CD4-positive, alpha-beta T cell (primary cell): ENCODE measurements at regions not wholly inside any gene's neighbourhood (a gene's known extent, or its start where the extent isn't known, plus 50 kb on each side); places are given as distances from the start of the nearest gene placed in this dataset.

ENCODE experiments used
- ATAC-seq: fragments of 200-7000 bp; cut with Tn5 transposase; one replicate; pipeline ENCODE4 v1.10.0; 2022; ENCODE audit warnings: mild to moderate bottlenecking; ENCODE audit not compliant: poor library complexity
- CTCF ChIA-PET: fragments of 350-600 bp; sonication (Branson Sonifier 250); formaldehyde crosslinking; loops from one replicate; lab custom pipeline; 2021; ENCODE audit warnings: antibody characterized with exemption, inconsistent platforms; lab: Charles Lee
- POLR2A ChIA-PET: fragments of 350-600 bp; sonication (Branson Sonifier 250); formaldehyde crosslinking; loops from one replicate; lab custom pipeline; 2021; ENCODE audit warnings: antibody characterized with exemption, inconsistent platforms; lab: Charles Lee
- DNase-seq, 14 experiments: peaks; one replicate each; pipeline ENCODE4 v3.0.0-alpha.2; 2013 to 2020; ENCODE audit warnings: mixed read lengths in 2 of 14
- H3K27ac ChIP-seq, 2 donors: one replicate each; pipeline versions ENCODE4 v1.5.1 to v1.7.0; 2013; ENCODE audit warnings: low read length in 2 of 2, low read depth in 1 of 2, mild to moderate bottlenecking in 1 of 2
- H3K27me3 ChIP-seq, 2 experiments: 1 replicate in 1 of 2; 2 replicates in 1 of 2; pipeline versions ENCODE4 v1.6.1 to v1.7.0; 2013; ENCODE audit warnings: low read length in 2 of 2, control low read depth in 1 of 2, mild to moderate bottlenecking in 1 of 2, moderate library complexity in 1 of 2; ENCODE audit not compliant: insufficient read depth in 2 of 2, control insufficient read depth in 1 of 2
- H3K36me3 ChIP-seq: one replicate; pipeline ENCODE4 v1.6.1; 2013; ENCODE audit warnings: low read length, control low read depth; ENCODE audit not compliant: insufficient read depth
- H3K4me1 ChIP-seq: one replicate; pipeline ENCODE4 v1.6.1; 2013; ENCODE audit warnings: low read length, control low read depth; ENCODE audit not compliant: insufficient read depth
- H3K4me3 ChIP-seq: one replicate; pipeline ENCODE4 v1.5.1; 2013; ENCODE audit warnings: mild to moderate bottlenecking, low read length, moderate library complexity
- H3K9me3 ChIP-seq, 2 experiments: 1 replicate in 1 of 2; 2 replicates in 1 of 2; pipeline versions ENCODE4 v1.6.1 to v1.7.0; 2013; ENCODE audit warnings: low read length in 2 of 2, mild to moderate bottlenecking in 2 of 2, control low read depth in 1 of 2, moderate library complexity in 1 of 2; ENCODE audit not compliant: control insufficient read depth in 1 of 2, insufficient read depth in 1 of 2
- H3K27ac Mint-ChIP-seq: one replicate; pipeline ENCODE4 v1.8.0; 2020; ENCODE audit warnings: mixed read lengths
- H3K27me3 Mint-ChIP-seq: one replicate; pipeline ENCODE4 v1.8.0; 2021; ENCODE audit warnings: mixed read lengths
- H3K36me3 Mint-ChIP-seq: one replicate; pipeline ENCODE4 v1.8.0; 2021; ENCODE audit warnings: low read depth, mixed read lengths
- H3K4me1 Mint-ChIP-seq: one replicate; pipeline ENCODE4 v1.8.0; 2021; ENCODE audit warnings: low read depth, mixed read lengths
- H3K4me3 Mint-ChIP-seq: one replicate; pipeline ENCODE4 v1.8.0; 2020; ENCODE audit warnings: mild to moderate bottlenecking, mixed read lengths
- H3K9me3 Mint-ChIP-seq: one replicate; pipeline ENCODE4 v1.8.0; 2020; ENCODE audit warnings: mixed read lengths
- CTCF ChIP-seq: fragments of 200-600 bp; IDR thresholded peaks from one replicate; pipeline ENCODE4 v1.8.0; 2022; ENCODE audit warnings: antibody characterized with exemption, mild to moderate bottlenecking
- intact Hi-C, 2 experiments: fragments of 100-400 bp; cut with DNase I in 1 of 2; cut with micrococcal nuclease in 1 of 2; formaldehyde crosslinking; loops; one replicate each; pipeline versions ENCODE4 v1.15.1 to v1.9.0; 2023 to 2025; cut with DNase I, micrococcal nuclease

- ATAC-seq (no peak), DNase-seq (no peak)
- no peak overlapping the region for H3K27ac Mint-ChIP-seq
- H3K4me1 ChIP-seq = no peaks in the 10 kb centered on the region
- no peak overlapping the region for H3K4me3 Mint-ChIP-seq
- H3K36me3 ChIP-seq = no peaks in the 10 kb centered on the region
- H3K9me3 ChIP-seq = peaks cover 0 to 5% of the 10 kb centered on the region in 2 experiments
- intact Hi-C loops = no loop called here
- no peak overlapping the region for H3K27ac ChIP-seq
- no peaks in the 10 kb centered on the region for H3K36me3 Mint-ChIP-seq
- ChIA-PET POLR2A (no interaction called here), CTCF (no interaction called here)
- no peak overlapping the region for H3K4me3 ChIP-seq
- H3K4me1 Mint-ChIP-seq = no peaks in the 10 kb centered on the region
- no peaks in the 10 kb centered on the region for H3K9me3 Mint-ChIP-seq
- H3K27me3 ChIP-seq = peaks cover 24 to 40% of the 10 kb centered on the region in 2 experiments
- peaks cover 50% of the 10 kb centered on the region for H3K27me3 Mint-ChIP-seq
- TF ChIP-seq CTCF = no peak
Measured at GRCh38 chr14:103220982-103221641, 97.9 kb downstream of the TNFAIP2 start.

GRCh38 chr14:103221781-103222358 is 98.6 kb downstream of the TNFAIP2 start:
- ATAC-seq (no peak), DNase-seq (no peak)
- Histone ChIP-seq H3K9me3 (peaks cover 0 to 5% of the 10 kb centered on the region in 2 experiments), H3K27ac (no peak overlapping the region), H3K4me1 (no peaks in the 10 kb centered on the region), H3K27me3 (peaks cover 24 to 40% of the 10 kb centered on the region in 2 experiments), H3K36me3 (no peaks in the 10 kb centered on the region), H3K4me3 (no peak overlapping the region)
- ChIA-PET CTCF (no interaction called here), POLR2A (no interaction called here)
- no peaks in the 10 kb centered on the region for H3K9me3 Mint-ChIP-seq
- peaks cover 52% of the 10 kb centered on the region for H3K27me3 Mint-ChIP-seq
- no peak for TF ChIP-seq CTCF
- H3K36me3 Mint-ChIP-seq = no peaks in the 10 kb centered on the region
- intact Hi-C loops = no loop called here
- H3K4me3 Mint-ChIP-seq = no peak overlapping the region
- H3K27ac Mint-ChIP-seq = no peak overlapping the region
- H3K4me1 Mint-ChIP-seq = no peaks in the 10 kb centered on the region

GRCh38 chr14:103223818-103224352 is 100.6 kb downstream of the TNFAIP2 start:
- ChIA-PET POLR2A (no interaction called here), CTCF (no interaction called here)
- Histone ChIP-seq H3K27ac (no peak overlapping the region), H3K36me3 (no peaks in the 10 kb centered on the region), H3K9me3 (peaks cover 0 to 5% of the 10 kb centered on the region in 2 experiments), H3K4me1 (no peaks in the 10 kb centered on the region), H3K4me3 (no peak overlapping the region), H3K27me3 (peaks cover 26 to 34% of the 10 kb centered on the region in 2 experiments)
- intact Hi-C loops = no loop called here
- H3K27me3 Mint-ChIP-seq = peaks cover 55% of the 10 kb centered on the region
- TF ChIP-seq CTCF = no peak
- H3K36me3 Mint-ChIP-seq = no peaks in the 10 kb centered on the region
- no peak for DNase-seq
- ATAC-seq = no peak
- no peaks in the 10 kb centered on the region for H3K9me3 Mint-ChIP-seq
- H3K27ac Mint-ChIP-seq = no peak overlapping the region
- H3K4me1 Mint-ChIP-seq = no peaks in the 10 kb centered on the region
- H3K4me3 Mint-ChIP-seq = no peak overlapping the region
